ENCODE measurements at regions not wholly inside any gene's neighbourhood (a gene's known extent, or its start where the extent isn't known, plus 50 kb on each side); places are given as distances from the start of the nearest gene placed in this dataset.

DNA sequence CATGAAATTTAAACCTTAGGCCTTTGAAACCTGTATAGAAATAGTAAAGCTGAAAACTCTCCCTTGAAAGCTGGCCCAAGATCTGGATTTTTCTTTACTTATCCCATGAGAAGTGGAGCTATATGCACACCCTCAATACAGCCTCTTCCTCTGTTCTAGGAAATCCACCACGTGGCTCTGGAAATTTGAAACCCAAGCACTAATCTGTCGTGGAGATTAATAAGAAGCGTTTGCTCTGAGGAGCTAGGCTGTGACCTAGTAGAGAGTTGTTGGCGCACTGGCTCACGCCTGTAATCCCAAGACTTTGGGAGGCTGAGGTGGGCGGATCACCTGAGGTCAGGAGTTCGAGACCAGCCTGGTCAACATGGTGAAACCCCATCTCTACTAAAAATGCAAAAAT is 291.3 kb upstream of the PLXNA2 start:
- TF ChIP-seq, protein P1, sequence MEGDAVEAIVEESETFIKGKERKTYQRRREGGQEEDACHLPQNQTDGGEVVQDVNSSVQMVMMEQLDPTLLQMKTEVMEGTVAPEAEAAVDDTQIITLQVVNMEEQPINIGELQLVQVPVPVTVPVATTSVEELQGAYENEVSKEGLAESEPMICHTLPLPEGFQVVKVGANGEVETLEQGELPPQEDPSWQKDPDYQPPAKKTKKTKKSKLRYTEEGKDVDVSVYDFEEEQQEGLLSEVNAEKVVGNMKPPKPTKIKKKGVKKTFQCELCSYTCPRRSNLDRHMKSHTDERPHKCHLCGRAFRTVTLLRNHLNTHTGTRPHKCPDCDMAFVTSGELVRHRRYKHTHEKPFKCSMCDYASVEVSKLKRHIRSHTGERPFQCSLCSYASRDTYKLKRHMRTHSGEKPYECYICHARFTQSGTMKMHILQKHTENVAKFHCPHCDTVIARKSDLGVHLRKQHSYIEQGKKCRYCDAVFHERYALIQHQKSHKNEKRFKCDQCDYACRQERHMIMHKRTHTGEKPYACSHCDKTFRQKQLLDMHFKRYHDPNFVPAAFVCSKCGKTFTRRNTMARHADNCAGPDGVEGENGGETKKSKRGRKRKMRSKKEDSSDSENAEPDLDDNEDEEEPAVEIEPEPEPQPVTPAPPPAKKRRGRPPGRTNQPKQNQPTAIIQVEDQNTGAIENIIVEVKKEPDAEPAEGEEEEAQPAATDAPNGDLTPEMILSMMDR (IDR thresholded peaks at IDR 0.05), result no peak
- TF ChIP-seq POLR2AphosphoS5 (IDR thresholded peaks at IDR 0.05) (no peak), POLR2A (IDR thresholded peaks at IDR 0.05) (no peak)
